ENCODE measurements at regions not wholly inside any gene's neighbourhood (a gene's known extent, or its start where the extent isn't known, plus 50 kb on each side); places are given as distances from the start of the nearest gene placed in this dataset.

DNA sequence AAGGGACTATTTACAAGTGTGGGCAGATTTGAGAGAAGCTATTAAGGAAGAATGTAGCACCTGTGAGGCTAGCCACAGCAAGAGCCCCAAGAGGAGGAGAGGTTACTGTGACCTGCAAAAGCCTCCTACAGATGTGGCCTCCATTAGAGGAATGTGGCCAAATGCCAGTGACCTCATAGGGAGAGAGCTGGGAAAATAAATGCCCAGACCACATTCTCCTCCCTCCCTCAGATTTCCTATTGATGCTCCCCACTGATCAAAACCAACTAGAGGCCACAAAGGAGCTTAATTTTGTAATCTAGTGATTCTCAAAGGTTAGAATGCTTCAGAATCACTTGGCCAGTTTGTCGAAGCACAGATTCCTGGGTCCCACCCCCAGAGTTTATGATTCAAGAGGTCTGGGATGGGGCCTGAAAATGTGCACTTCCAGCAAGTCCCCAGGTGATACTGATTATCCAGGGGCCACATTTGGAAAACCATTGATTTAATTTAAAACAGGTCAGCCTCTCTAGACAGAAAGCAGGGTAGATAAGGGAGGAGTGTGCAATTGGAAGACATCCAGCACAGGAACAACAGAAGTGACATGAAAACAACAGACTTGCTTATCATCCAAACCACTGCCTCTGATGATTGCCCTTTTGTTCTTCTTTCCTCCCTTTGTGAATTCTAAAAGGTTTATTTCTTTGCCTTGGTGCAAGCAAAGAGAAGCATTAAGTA is 61.2 kb upstream of the RBBP8 start:
- no peak for DNase-seq

DNA sequence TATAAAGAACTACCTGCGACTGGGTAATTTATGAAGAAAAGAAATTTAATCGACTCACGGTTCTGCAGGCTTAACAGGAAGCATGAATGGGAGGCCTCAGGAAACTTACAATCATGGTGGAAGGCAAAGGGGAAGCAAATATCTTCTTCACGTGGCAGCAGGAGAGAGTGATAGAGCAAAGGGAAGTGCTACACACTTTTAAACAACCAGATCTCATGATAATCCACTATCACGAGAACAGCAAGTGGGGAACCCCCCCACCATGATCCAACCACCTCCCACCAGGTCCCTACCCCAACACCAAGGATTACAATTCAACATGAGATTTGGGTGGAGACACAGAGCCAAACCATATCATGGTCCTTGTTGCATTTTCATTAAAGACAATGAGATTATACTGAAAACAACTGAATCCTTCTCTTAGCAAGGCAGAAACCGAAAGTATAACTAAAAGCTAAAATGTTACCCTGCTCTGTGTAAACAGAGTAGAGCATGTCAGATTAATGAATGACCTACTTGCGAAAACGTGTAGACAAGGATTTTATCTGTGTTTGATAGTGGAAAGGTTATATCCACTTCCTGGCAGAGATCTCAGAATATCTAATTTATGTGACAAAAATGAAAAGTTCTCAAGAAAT is 60.1 kb upstream of the RBBP8 start:
- no peak for DNase-seq

DNA sequence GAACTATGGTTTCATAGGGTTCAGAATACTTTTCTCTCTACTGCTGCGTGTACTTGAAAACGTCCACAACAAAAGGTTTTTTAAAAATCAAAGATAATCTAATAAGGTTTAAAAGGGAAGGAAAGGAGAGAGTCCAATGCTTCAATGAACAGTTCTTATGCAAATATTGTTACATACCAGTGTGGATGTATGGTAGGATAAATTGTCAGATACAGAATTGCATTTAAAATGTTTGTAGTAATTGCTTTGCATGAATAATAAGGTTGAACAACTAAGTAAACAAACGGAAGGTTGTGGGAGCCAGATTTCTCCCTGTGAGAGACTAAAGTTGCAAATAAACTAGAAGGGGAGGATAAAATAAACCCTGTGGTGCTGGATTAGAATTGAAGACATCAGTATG is 53.8 kb upstream of the RBBP8 start:
- no peak for DNase-seq

DNA sequence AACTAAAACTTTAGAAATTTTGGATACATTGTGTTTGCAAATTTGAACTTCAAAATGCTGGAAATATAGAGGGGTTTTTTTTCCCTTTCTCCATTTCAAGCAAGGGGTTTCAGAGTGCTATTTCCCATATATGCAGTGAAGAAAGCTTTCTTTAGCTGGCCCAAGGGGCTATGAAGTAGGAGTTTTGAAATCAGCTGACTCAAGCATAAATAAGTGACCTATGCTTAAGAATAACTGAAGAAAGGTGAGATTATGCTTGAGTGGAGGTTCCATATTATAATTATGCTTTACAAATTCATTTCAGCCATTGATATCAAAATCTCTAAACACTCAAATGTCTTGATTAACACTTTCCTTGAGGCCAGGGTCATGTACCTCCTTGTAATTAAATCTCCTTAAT is 51.0 kb upstream of the RBBP8 start:
- DNase-seq: no peak

DNA sequence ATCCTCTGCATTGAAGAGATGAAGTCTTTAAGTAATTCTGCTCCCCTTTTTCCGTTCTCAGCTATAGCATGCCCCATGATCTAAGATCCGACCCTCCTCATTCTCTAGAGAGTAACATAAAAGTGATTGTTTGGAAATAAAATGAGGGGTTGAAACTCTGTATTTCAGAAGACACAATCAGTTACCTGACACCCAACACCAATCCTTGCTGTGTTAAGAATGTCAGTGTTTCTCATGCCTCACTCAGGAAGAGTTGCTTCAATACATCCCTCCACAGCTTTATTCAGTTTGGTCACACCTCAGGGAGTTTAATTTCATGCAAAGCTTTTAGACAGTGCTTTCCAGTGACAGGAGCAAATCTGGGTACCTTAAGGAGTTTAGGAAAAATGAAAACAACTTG is 49.9 kb upstream of the RBBP8 start:
- no peak for DNase-seq
